COR-L47 (cell line): ENCODE measurements at regions not wholly inside any gene's neighbourhood (a gene's known extent, or its start where the extent isn't known, plus 50 kb on each side); places are given as distances from the start of the nearest gene placed in this dataset.

Experiments
- DNase-seq: peaks from one replicate; lab custom pipeline; 2025; lab: John Stamatoyannopoulos, UW

DNA sequence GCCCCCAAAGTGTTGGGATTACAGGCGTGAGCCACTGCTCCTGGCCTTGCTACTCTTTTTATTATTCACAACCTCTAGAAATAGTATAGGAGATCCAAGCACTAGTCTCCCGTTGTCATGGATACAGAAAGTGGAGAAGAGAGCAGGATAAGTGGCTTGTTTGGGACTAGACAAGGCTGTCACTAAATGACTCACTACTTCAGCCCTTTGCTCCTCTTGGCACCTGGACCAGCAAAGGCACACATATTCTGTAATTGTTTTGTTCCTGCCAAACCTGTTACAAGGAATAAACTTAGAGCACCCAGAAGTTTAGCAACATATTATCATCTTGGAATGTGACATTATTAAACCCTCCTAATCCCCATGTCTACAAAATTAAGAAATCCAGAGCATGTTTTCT, 427.2 kb upstream of the THBS1 start:
- no peak for DNase-seq

DNA sequence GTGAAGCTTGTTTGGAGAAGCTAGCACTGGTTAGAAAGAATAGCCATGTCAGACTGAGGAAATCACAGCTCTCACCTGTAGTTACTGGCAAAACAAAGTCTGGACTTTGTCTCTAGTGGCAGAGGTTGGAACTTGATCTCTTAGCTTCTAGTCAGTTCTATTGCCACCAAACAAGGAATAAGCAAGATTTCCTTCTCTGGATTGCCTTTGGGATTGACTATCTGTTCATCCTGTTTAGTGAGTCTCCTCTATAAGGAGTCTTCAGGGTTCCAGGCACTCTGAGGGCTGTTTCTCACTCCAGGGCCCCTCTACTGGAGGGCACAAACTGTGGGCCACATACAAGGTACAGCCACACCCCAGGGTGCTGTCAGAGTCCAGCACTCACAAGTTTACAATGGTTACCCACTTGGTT, 426.6 kb upstream of the THBS1 start:
- no peak for DNase-seq

DNA sequence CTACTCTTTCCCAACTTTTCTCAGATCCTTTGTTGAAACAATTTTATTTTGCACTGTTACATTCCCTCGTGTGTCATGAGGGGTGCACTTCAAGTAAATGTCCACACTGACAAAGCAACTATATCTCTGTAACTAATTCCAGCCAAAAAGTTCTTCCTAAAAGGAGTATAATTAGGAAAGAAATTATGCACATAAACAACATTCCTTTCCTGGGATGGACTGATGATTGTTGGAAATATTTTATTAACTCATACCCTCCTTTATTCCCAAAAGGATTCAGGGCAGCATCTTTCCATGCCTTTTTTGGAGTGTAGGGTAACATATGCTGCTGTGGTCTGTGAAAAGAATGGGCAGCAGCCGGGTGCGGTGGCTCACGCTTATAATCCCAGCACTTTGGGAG, 426.1 kb upstream of the THBS1 start:
- DNase-seq: no peak

DNA sequence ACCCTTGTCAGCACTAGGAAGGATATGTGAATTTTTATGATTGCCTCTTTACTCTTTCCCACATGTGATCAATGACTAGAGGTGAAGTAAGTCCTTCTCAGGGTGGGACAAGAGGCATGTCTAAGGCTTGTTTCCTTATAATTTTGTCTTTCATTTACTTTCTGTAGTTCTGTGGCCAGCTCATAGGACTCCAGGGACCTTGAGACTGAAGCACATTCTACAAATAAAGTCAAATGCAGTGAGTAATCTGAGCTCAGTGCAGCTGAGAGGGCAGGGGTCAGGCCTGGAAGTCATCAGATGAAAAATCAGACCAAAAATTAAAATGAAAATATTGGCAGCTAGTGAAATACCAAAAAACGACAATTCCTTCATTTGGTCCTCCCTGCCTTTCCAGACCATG, 424.7 kb upstream of the THBS1 start:
- no peak for DNase-seq

DNA sequence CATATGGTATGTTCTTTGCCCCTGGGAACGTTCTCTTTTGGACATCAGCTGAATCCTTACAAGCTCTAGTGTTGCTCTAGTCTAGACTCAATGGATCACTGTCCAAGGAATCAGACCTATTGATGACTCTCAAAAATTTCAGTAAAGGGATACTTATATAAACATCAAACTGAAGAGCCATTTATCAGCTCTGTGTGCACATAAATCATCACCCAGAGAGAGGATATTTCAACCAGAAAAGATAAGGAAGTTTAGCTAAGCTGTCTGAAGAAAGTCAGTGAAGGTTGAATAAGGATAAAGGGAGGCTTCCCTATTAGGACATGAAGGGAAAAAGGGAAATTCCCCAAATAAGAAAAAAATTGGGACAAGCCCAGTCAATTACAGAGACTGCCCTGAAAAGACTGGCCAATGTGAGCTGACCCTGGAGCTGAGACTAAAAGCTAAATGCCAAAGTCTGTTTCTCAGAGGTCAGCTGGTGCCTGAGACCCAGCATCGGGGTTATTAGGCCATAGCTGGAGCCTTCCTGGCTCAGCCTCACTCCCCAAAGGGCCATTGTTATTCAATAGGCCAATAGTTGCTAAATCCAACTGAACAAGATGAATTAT, 424.1 kb upstream of the THBS1 start:
- no peak for DNase-seq

DNA sequence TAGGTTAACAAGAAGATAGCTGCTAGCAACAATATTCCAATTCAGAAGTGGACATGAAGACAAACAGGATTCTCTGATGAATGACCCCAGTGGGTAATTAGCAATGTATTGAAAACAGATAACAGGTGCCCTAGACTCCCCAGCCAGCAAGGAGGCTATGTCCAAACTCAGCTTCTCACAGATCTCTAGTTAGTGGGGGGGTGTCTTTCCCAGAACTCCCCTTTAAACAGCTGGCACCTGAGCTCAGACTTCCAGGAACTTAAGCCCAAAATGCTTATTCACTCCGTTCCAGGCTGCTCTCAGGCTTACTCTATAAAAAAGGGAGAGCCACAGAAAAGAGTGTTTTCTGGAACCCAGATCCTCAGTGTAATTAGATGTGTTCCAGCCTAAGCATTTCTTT, 423.0 kb upstream of the THBS1 start:
- no peak for DNase-seq

DNA sequence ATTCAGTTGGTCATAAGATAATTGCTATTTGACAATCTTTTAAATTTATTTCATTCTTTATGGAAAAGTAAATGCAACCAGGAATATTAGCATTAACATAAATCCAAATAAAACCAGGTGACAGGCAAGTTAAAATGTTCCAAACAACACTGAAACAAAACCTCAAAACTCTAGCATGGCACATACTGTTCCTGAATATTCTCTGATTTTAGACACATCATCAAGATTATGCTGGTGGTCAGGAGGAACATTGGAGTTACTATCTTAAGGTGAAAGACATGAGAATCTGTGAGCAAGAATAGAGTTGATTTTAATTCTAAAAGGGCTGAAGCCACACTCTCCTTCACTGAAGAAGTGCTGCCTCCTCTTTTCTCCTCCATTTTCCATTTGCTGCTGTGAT, 421.0 kb upstream of the THBS1 start:
- DNase-seq: no peak

DNA sequence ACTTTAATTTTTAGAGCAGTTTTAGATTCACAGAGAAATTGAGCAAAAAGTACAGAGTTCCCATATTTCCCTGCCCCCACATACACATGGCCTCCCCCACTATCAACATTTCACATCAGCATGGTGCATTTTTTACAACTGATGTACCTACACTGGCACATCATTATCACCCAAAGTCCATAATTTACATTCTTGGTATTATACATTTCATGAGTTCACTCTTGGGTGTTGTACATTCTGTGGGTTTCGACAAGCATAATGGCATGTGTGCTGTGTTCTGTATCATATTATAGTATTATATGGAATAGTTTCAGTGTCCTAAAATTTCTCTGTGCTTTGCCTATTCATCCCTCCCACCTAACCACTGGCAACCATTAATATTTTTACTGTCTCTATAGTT, 419.8 kb upstream of the THBS1 start:
- DNase-seq: no peak

DNA sequence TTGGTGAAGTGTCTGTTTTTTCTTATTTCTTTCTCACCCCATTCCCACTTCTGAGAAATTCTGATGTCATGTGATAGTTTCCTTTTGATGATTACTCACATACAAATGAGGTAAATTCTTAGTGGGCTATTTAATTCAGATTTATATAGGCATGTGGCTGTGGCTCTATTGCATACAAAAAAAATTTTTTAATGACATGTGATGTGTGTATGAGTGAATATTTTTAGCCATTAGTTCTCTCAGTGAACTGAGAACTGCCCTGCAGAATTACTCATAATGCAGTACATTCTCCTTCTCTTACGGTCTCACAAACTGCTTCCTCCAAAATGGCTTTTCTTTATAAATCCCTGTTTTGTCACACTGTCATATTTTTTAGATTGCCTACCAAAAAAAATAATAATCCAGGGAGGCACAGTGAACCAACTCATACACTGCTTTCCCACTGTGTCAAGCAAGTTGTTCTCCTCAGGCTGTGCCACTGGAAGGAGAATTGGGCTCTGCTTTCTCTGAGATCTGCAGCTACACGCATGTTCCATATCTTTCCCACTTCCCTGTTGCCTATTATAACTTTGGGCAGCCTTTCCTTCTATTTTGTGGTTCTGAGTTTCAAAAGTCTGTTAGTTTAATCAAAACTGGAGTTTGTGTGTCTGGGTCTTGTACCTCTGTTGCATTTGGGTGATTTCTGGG, 415.7 kb upstream of the THBS1 start:
- DNase-seq: no peak

DNA sequence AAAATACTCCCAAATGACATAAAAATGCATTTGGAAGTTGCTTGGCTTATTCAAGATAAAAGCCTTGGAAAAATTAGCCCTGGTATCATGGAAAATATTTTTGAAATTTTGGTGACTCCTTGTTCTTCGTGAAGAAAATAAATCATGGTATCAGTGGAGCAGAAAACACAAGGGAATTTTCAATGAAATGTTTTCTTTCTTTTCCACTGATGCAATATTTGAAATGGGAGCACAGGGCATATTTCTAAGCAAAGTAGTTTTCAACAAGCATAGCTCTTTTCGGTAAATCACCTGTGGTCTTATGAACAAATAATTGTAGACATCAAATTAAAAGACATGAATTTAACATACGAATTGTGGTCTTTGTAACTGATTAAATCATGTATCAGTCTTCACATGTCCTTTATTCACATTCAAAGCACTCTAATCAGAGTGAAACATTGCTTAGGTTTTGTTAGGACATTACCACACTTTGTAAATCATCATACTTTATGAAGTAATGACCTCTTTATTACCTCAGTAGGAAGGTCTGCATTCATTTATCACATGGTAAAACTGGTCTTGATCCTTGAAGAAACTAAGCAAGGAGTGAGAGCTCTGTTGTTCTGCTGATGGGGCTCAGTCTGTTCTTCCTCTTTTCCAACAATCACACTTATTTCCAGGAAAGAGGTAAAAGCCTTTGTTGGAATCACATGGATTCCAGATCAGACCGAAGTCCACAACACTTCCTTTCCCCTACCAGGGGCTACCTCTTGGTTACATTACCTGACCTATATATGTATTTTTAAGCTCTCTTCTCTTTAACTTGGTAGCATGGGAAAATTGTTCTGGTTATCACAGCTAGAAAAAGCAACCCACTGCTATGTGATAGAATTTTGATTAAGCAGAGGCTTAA, 413.5 kb upstream of the THBS1 start:
- no peak for DNase-seq

DNA sequence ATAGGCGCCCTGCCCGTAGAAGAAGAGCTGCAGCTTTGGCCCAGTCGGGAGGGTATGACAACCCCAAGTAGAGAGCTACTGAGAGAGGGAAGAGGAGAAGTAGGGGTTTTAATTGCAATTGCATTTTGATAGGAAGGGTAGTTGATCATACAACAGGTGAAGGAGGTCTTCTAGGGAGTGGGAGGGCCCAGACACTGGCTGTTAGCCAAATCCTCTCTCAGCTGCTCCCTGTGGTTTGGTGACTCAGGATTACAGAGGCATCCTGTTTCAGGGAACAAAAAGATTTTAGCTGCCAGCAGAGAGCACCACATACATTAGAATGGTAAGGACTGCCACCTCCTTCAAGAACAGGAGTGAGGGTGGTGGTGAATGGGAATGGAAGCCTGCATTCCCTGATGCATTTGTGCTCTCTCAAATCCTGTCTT, 408.9 kb upstream of the THBS1 start:
- DNase-seq: peak; percentile 86

DNA sequence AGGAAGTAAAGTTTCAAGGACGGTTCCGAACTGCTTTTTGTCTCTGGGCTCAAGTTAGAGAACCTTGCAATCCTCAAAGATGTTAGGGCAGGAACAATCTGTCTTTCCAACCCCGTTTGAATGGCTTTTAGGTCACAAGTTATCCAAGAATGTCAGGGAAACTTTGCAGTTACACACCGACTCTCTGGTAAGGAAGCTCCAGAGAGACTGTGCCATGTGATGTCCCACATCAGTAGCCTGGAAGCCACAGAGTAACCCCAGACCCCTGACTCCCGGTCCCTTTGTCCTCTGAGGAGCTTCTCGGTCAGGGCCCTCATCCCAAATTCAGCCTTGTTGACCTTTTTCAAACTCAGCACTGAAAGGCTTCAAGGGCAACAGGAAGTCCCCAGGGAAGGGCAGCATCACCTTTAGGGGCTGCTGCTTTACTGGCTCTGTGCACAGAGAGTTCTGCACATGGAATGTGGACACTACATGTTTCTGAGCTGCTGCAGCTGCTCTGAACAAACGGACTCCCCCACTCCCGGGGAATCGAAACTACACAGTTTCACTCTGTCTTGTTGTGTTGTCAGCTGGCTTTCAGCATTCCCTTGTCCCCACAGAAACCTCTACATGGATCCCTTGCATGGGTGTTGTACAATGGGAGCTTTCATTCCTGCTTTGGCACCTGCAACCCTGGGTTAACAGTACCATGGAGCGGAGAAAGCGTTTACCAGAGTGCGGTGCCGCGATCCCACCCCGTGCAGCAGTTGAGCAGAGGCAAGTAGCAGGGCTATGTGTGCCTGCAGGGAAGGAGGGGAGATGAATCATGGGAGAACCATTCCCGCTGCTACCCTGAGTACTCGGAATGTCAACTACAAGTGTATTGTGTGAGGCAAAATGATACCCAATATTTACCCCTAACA, 408.2 kb upstream of the THBS1 start:
- DNase-seq: no peak

DNA sequence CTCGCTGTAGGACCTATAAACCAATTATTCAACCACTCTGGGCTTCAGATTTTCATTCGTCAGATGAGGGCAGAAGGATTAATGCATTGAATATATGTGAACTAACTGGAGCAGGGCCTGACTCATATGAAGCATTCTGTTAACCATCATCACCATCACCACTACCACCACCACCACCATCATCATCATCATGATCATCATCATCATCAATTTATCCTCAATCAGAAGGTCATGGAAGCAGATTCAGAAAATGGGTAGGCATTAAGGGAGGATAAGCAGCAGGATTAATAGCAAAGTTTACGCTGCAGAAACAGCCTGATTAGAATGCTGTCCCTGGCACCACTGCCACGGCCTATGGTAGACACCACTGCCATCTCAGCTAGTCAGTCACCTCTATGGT, 407.5 kb upstream of the THBS1 start:
- DNase-seq: no peak

DNA sequence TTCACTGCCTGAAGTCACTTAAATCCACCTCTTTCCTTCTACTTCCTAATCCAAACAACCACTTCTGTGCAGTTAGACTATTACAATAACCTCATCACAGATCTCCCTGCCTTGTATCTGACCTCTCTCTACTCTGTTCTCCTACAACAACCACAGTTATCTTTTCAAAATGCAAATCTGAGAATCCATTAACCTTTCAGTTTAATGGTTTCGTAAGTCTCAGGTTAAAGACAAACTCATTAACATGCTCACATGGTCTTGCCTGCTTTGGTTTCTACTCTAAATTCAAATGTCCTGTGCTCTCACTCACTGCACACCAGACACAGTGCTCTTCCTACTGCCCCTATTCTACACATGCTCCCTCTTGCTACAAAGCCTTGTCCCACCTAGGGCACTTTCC, 406.5 kb upstream of the THBS1 start:
- no peak for DNase-seq

DNA sequence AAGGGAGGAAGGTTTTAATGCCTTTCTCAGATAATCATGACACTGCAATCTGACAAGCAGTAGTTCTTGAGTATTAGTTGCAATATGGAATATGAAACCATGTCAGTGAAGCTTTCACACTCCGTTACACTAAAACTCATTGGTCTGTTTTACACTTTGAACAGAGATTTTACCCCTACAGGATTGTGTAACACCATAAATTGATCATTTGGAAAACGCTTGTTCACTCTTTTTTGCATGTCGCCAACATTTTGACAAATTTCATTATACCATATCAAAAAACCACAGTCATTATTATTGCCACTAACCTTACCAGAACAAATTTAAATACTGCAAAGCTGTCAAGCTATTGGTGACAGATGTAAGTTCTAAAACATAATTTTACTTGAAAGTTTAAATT, 404.8 kb upstream of the THBS1 start:
- DNase-seq: no peak

DNA sequence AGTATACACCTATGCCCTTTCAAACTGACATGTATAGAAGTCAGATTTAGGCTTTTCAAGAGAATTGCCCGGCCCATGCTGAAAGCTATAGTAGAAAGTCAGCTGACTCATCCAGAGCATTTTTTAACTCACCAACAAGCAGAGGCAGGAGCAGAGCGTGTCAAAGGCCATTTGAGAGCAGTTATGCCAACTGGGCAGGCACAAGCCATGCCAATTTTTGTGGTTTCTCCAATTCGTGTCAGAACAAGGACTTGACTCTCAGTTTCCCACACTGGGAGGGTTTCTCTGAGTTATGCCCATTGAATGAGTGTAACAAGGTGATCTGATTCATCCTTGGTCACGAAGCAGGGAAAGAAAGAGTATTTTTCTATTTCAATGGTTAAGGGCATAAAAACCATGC, 403.3 kb upstream of the THBS1 start:
- DNase-seq: no peak

DNA sequence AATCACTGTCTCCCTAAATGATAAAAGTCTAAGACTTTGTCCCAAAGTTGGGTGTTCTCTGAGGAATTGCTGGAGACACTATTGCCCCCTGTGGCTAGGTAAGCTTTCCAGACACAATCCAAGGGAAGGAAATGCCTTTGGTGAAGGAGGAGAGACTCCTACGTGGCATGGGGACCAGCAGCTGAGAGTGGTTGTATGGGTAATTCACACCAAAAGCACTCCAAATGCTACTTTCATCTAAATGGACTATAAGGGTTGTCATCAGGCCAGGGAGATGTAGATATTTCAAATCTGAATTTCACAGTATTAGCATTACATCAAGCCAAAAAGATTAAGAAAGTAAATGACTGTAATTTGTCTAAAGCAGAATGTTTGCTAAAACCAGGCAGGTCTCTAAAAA, 400.8 kb upstream of the THBS1 start:
- DNase-seq: no peak

DNA sequence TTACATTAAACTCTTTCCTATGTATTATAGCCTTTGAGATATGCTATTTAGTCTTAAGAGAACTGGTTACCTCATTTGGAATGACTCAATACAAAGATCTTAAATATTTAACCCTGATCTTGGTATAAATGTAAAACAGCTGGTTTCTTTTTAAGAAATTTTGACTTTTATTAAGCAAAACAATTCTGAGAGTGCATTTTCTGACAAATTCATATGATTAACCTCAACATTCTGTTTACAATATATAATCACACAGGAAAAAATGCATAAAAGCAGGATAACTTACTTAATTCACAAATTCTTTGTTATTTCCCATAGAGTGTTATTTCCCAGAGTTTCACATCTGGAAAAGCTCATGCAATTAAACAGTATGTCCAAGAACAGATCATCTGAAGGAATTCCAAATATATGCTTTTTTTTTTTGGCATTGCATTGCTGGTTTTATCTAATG, 400.4 kb upstream of the THBS1 start:
- DNase-seq: no peak

DNA sequence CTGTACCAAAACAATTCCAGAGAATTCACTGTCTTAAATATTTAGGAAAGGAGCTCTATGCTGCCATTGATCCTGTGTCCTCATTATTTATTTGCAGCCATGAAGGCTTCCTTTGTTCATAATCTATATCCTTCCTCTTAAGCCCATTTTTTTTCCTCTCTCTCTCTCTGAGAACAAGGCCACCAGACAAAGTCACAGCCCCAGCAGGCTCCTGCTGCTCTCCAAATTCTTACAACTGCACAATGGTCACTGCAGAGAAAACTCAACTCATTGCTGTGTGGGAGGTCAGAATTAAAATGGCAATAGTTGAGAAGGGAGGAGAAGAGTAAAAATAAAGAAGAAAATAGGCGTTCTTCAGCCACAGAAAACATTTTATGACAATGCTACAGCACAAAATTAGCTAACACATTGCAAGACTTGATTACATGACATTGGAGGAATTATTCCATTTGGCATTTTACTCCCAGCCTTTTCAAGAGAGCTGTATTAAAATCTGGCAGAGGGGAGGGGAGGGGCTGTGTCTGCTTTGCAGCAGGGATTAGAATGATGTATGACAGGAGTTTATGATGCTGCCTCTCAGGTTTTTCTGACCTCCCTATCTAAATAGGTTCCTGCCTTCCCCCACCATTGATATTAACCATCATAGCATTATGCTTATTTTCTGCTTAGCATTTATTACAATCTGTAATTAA, 399.7 kb upstream of the THBS1 start:
- DNase-seq: no peak

DNA sequence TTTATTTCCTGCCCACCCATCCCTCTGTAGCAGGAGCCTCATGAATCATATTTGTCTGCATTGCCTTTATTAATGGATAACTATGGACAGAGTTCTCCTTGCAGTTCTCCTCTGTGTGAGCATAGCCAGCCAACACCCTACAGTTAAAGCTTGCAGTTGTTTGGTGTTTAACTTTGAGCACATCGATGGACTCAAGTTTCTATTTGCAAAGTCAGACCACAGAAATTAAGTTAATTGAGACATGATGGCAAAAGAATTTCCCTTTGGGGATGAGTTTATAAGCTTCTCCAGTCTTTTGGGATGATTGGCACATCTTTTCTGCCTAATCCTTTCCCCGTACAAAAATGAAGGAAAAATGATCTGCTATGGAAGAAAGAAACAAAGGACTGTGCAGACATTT, 398.9 kb upstream of the THBS1 start:
- no peak for DNase-seq

DNA sequence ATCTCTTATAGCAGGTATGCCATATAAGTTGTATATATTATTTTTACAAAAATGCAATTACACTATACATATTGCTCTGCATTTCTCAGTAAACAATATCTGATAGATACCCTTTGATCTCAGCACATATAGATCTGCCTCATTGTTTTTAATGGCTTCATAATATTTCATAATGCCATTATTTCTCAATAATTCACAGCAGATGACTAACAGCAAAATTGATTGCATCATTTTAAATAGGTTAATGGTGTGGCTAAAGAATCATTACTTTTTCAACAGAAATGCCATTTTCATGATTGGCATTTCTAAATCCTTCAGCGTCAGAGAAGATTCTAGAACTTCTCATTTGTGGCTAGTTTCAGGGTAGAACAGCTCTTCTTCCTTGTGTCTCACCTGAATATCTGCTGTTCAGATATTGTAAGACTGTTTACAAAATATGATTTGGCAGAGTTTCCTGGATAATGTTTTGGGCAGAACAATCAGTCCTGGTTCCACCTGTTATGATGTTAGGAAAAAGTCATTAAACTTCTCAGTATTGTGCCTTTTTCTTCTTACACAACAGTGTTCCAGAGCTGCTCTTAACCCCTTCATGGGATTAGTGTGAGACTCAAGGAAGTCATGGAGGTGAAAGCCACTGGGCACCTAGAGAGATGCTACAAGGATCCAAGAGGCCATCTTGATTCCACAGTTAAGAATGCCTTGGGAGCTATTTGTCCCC, 397.6 kb upstream of the THBS1 start:
- no peak for DNase-seq
